Tongue (tissue), 1 donor: ENCODE measurements at regions not wholly inside any gene's neighbourhood (a gene's known extent, or its start where the extent isn't known, plus 50 kb on each side); places are given as distances from the start of the nearest gene placed in this dataset.
"Not testable (repeated sequence)": the region's sequence is repeated elsewhere in the genome, so short reads cannot be mapped to it uniquely, and the experiment has no call there.

ENCODE experiments used
- DNase-seq: peaks from one replicate; pipeline ENCODE4 v3.0.0-alpha.2; 2015

DNA sequence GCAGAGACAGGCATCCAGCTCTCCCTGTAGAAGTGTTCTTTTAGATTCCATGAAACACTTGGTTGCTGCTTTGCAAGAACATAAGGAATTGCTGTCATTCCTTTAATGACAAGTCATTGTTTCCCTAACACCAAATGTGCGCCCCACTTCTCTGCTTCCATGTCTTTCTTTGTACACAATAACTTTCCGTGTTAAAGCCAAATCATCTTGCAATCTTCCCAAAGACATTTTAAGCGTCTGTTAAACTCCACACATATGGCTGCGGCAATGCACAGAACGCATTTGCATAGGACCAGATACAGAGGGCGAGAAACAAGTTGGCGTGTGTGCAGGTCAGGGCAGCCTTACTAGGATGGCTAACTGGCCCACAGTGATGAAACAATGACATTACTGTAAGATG is 399.3 kb upstream of the PRKCQ start:
- DNase-seq = no peak

GRCh38 chr10:6978187-6978627 is 398.1 kb upstream of the PRKCQ start:
- DNase-seq = no peak

- no peak for DNase-seq
These were observed 397.5 kb upstream of the PRKCQ start for GRCh38 chr10:6977398-6978186.

DNA sequence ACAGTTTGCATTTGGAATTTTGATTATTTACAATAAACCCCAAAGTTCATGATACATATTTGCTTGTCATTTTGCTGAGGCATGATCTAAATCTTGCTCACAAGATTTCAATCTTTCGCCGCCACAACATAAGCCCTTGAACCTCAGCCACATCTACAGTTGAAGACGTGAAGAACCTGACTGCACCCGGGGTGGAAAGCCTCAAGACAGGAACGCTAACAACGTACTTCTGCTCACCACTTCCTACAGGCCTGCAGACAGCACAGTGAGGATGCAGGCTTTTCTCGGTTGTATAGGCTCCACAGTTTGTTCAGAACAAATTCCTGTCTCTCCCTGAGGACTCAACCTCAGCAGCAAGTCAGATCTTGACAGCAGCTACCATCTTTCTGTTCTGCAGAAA is 393.8 kb upstream of the PRKCQ start:
- no peak for DNase-seq

- no peak for DNase-seq
These were observed 392.1 kb upstream of the PRKCQ start for GRCh38 chr10:6972226-6972625.

- no peak for DNase-seq
These were observed 389.6 kb upstream of the PRKCQ start for GRCh38 chr10:6969659-6970058.

GRCh38 chr10:6964543-6964942 is 384.5 kb upstream of the PRKCQ start:
- DNase-seq = no peak

DNA sequence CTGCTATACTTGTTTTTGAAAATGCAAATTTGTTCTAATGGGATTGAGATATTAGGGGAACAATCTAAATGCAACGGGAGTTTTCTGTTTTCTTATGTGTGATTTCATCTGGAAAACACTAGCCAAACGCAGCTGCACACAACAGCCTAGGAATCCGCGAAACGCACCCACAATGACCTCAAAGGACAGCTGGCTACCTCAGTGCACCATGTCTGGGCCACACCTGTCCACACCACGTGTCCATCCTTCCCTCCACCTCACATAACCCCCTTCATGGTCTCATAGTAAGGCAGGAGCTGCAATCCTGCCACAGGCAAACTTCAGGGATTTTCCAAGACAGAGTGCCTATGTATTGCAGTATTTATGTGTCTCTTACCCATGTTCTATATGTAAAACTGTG is 382.5 kb upstream of the PRKCQ start:
- no peak for DNase-seq

GRCh38 chr10:6958711-6959110 is 378.6 kb upstream of the PRKCQ start:
- DNase-seq = no peak

DNA sequence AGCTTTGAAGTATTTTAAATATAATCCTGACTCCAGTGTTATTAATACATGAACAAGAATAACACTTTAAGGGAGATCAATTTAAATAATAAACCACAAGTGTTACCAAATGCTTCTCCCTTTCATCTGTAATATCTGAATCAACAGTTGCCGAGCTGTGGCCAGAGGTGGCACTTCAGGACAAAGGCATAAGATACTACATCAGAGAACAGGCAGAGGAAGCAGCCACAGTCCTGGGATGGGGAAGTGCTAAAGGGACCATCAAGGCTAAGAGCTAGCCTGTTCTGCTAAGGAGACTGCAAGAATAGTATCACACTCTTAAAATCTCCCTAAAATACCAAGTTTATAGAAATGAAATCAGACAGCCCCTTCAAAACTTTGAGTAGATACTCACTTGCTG is 378.2 kb upstream of the PRKCQ start:
- DNase-seq = no peak

DNA sequence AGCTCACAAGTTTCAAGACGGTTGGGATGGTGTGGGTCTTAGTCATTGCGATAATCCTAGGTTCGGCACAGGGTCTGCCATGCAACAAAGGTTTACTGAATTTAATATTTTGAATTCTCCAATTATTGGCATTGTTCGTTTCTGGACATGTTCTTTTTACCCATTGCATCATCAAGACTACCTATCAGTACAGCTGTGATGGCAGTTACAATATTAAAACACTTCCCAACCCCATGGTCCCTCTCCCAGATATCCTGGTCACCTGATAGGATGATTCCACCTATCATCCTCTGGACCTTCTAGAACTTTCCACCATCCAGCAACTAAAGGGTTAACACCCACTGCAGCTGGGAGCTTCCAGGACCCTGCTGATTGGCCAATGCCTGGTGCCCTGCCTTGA is 377.8 kb upstream of the PRKCQ start:
- no peak for DNase-seq

DNA sequence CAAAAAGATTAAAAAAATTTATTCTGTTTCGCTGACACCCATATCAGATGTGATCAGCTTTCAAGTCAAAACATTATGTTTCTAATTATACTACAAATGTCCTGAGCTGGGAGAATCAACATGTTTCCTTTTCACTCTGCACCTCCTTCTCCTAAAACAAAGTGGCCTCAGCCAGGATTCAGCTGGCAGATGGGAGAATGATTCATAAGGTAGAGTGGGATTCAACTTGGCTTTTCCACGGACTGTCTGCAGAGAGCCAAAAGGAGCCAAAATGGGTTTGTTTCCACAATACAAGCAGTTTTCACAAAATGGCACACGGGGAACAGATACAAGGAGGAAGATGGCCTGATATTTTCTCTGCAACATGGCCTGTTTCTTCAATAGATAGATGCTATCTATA is 376.5 kb upstream of the PRKCQ start:
- DNase-seq = peak; percentile 47

DNA sequence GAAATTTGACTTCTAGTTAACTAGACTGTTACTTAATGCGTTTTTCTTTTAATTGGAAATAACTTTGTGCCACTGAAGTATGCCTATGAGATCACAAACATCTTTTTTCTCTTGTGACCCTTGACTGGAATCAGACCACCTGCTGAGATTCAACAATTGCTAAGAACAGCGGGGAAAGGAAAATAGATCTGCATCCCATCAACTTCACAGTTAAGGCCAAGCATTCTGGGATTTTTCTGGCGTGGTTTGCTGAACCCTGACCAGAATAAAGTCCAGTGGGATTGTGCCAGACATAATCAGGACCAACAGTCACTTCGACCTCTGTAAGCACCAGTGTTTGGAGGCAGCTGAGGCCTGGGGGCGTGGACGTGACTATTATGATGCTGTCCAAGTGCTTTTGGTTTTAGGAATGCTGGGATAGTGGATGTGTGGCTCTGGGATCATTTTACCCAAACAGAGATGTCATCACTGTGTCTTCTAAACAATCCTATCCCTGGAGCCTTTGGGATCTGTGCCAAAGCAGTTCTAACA is 373.3 kb upstream of the PRKCQ start:
- peak; percentile 66 for DNase-seq

- no peak for DNase-seq
These were observed 371.7 kb upstream of the PRKCQ start for GRCh38 chr10:6951732-6952131.

DNA sequence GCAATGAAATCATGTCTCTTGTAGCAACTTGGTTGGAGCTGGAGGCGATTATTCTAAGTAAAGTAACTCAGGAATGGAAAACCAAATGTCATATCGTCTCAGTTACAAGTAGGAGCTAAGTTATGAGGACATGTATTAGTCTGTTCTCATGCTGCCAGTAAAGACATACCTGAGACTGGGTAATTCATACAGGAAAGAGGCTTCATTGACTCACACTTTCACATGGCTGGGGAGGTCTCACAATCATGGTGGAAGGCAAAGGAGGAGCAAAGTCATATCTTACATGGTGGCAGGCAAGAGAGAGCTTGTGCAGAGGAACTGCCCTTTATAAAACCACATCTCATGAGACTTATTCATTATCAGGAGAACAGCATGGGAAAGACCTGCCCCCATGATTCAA is 370.1 kb upstream of the PRKCQ start:
- no peak for DNase-seq

DNA sequence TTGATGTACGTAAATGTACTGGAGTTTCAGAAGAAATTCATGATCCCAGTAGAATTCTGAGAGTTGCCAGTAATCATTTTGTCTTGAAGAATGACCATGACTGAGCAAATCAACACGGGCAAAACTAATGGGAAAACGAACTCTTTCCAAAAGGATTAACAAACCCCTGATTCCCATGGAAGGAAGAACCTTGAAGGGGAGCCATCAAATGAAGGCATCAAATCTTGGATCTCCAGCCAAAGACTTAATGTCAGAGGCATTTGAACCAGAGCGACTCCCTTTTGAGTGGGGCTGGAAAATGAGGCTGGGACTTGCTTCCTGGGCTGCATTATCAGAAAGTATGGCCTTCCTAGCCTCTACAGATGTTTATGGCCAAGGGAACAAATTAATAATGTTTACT is 364.4 kb upstream of the PRKCQ start:
- DNase-seq = no peak

- no peak for DNase-seq
These were observed 358.3 kb upstream of the PRKCQ start for GRCh38 chr10:6938384-6938783.

GRCh38 chr10:6936931-6937330 is 356.9 kb upstream of the PRKCQ start:
- DNase-seq = no peak

- DNase-seq = peak; percentile 3
These were observed 349.2 kb upstream of the PRKCQ start for GRCh38 chr10:6929148-6929830.

- DNase-seq = no peak
These were observed 348.5 kb upstream of the PRKCQ start for GRCh38 chr10:6928586-6928985.

GRCh38 chr10:6926971-6927370 is 346.9 kb upstream of the PRKCQ start:
- DNase-seq = no peak

DNA sequence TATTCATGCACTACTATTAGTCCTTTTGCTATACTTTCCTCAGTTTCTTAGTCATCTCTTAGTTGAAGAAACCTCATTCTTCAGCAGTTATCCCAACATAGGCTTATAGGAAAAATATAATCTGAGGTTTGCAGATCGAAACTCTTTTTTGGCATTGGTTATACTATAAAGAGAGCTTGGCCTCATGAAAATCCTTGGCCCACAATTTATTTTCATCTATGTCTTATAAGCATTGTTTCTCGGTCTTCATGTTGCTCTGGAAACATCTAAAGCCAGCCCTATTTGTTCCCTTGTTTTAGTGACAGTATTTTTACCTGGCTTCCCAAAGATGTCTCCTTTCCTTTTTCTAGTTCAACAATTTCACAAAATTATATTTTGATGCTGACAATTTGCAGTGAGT is 345.1 kb upstream of the PRKCQ start:
- DNase-seq = no peak

GRCh38 chr10:6924166-6924565 is 344.1 kb upstream of the PRKCQ start:
- DNase-seq = peak; percentile 12

DNA sequence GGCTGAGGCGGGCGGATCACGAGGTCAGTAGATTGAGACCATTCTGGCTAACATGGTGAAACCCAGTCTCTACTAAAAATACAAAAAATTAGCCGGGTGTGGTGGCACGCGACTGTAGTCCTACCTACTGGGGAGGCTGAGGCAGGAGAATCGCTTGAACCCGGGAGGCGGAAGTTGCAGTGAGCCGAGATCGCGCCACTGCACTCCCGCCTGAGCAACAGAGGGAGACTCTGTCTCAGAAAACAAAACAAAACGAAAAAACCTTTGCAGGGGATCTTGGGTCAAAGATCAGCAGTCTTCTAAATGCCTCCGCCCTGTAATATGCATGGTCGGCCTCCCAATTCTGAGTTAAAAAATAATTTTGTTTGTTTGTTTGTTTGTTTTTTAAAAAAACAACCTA is 340.9 kb upstream of the PRKCQ start:
- DNase-seq = not testable (repeated sequence)
